H1 (cell line): ENCODE measurements at regions not wholly inside any gene's neighbourhood (a gene's known extent, or its start where the extent isn't known, plus 50 kb on each side); places are given as distances from the start of the nearest gene placed in this dataset.

ENCODE experiments used
- CEBPB ChIP-seq: IDR thresholded peaks from 2 replicates; pipeline ENCODE4 v1.6.1; 2012; ENCODE audit warnings: low read depth, low read length
- CTCF ChIP-seq, 3 experiments: IDR thresholded peaks; 1 replicate in 2 of 3; 2 replicates in 1 of 3; pipeline versions ENCODE4 v1.5.1 to v1.6.1; 2011; ENCODE audit warnings: low read length in 3 of 3, mild to moderate bottlenecking in 3 of 3, inconsistent platforms in 2 of 3, low read depth in 1 of 3, moderate library complexity in 1 of 3; ENCODE audit not compliant: insufficient read depth in 1 of 3; ENCODE audit errors: control extremely low read depth in 1 of 3
- POLR2A ChIP-seq, 2 experiments: IDR thresholded peaks; 1 replicate in 1 of 2; 2 replicates in 1 of 2; pipeline ENCODE4 v1.6.1; 2011; ENCODE audit warnings: low read depth in 2 of 2, low read length in 2 of 2, mild to moderate bottlenecking in 2 of 2; ENCODE audit errors: control extremely low read depth in 1 of 2
- POLR2AphosphoS5 ChIP-seq: IDR thresholded peaks from 2 replicates; pipeline ENCODE4 v1.6.1; 2011; ENCODE audit warnings: low read depth, low read length
- RAD21 ChIP-seq, 2 experiments: IDR thresholded peaks in 1 of 2; conservative IDR thresholded peaks in 1 of 2; 2 replicates each; pipeline ENCODE4 v1.6.1; 2011; ENCODE audit warnings: low read depth in 2 of 2, low read length in 2 of 2, improper control_type of control experiment in 1 of 2, inconsistent platforms in 1 of 2, mild to moderate bottlenecking in 1 of 2, moderate library complexity in 1 of 2
- TAF1 ChIP-seq: IDR thresholded peaks from 2 replicates; pipeline ENCODE4 v1.6.1; 2011; ENCODE audit warnings: mild to moderate bottlenecking, low read depth, low read length
- ZNF274 ChIP-seq: IDR thresholded peaks from 2 replicates; pipeline ENCODE4 v1.7.0; 2012; ENCODE audit warnings: low read length, borderline replicate concordance; ENCODE audit errors: extremely low read depth

- TF ChIP-seq ZNF274 (no peak), RAD21 (IDR thresholded peaks at IDR 0.05 in 1 of 2, conservative IDR thresholded peaks at IDR 0.05 in 1 of 2; ENCODE audit: low read depth in 2 of 2, low read length in 2 of 2) (no peak), CTCF (IDR thresholded peaks at IDR 0.05; ENCODE audit: control extremely low read depth in 1 of 3, insufficient read depth in 1 of 3, low read depth in 1 of 3, low read length in 3 of 3) (no peak), POLR2AphosphoS5 (no peak), CEBPB (no peak), POLR2A (IDR thresholded peaks at IDR 0.05; ENCODE audit: control extremely low read depth in 1 of 2, low read depth in 2 of 2, low read length in 2 of 2) (no peak), TAF1 (no peak)
Observed at GRCh38 chr9:115604831-115605483, 487.0 kb upstream of the TNC start.
